ENCODE measurements at regions not wholly inside any gene's neighbourhood (a gene's known extent, or its start where the extent isn't known, plus 50 kb on each side); places are given as distances from the start of the nearest gene placed in this dataset.

DNA sequence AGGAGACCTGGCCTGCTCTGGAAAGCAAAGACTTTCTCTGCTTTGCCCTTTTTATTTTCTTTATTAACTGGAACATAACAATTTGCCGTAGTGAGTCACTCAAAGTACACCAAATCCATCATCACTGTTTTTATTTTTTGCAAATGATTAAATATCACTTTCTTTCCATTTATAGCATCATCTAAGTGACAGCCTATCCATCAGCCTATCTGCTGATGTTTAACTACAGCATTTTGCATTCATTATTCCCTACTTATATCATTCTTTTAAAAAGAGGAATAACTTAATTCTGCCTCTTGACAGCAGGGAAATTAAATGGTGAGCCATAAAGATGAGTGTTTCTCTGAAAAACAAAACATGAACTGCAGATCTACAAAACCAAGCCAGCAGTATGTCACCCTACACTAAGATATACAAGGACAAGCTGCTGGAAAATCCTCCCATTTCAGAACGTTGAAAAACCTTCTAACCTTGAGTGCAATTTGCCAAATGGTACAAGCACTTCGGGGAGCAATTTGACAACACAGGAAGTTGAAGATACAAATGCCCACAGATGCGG, 821.3 kb upstream of the TMEM132C start:
- Histone ChIP-seq H3K9ac (ENCODE audit: low read length) (no peak overlapping the region), H2AFZ (ENCODE audit: low read depth, low read length, severe bottlenecking) (no peak overlapping the region), H3K27me3 (ENCODE audit: low read length) (no peaks in the 10 kb centered on the region), H3K79me2 (ENCODE audit: insufficient read depth, low read length) (no peaks in the 10 kb centered on the region), H3F3A (ENCODE audit: insufficient read depth) (no peaks in the 10 kb centered on the region), H3K9me3 (ENCODE audit: insufficient read depth, low read length) (no peaks in the 10 kb centered on the region), H3K4me2 (ENCODE audit: low read depth, low read length, poor library complexity, severe bottlenecking) (no peak overlapping the region), H3K36me3 (ENCODE audit: low read length) (no peaks in the 10 kb centered on the region), H3K4me3 (ENCODE audit: insufficient read depth, low read length, poor library complexity, severe bottlenecking) (no peak overlapping the region), H4K20me1 (ENCODE audit: low read depth, low read length) (no peaks in the 10 kb centered on the region), H3K9me2 (replicated peaks; ENCODE audit: insufficient read depth, low read length) (no peaks in the 10 kb centered on the region), H3K27ac (ENCODE audit: low read depth, low read length) (no peak overlapping the region)
- TF ChIP-seq EZH2phosphoT487 (conservative IDR thresholded peaks at IDR 0.05; ENCODE audit: low read length), result no peak

DNA sequence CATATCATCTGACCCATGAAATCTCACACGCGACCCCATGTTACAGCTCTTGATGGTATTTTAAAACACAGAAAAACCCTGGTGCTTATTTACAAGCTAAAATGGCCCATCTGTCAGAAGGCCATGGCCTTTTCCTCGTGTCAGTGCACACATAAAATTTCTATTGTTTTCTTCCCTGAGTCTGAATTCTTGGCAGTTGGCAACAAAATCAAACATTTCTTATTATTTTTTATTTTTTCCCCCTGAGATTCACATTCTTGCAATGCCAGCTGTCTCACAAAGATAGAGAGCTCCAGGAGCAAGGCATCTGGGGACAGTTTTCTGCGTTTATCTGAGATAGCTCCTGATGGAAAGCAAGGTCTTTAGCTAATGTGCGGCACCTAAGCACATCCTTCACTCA, 818.1 kb upstream of the TMEM132C start:
- Histone ChIP-seq H4K20me1 (ENCODE audit: low read depth, low read length) (no peaks in the 10 kb centered on the region), H3K27ac (ENCODE audit: low read depth, low read length) (no peak overlapping the region), H3K36me3 (ENCODE audit: low read length) (no peaks in the 10 kb centered on the region), H3F3A (ENCODE audit: insufficient read depth) (no peaks in the 10 kb centered on the region), H3K79me2 (ENCODE audit: insufficient read depth, low read length) (no peaks in the 10 kb centered on the region), H3K9ac (ENCODE audit: low read length) (no peak overlapping the region), H3K4me2 (ENCODE audit: low read depth, low read length, poor library complexity, severe bottlenecking) (no peak overlapping the region), H3K4me3 (ENCODE audit: insufficient read depth, low read length, poor library complexity, severe bottlenecking) (no peak overlapping the region), H3K9me3 (ENCODE audit: insufficient read depth, low read length) (no peaks in the 10 kb centered on the region), H2AFZ (ENCODE audit: low read depth, low read length, severe bottlenecking) (no peak overlapping the region), H3K27me3 (ENCODE audit: low read length) (no peaks in the 10 kb centered on the region), H3K9me2 (replicated peaks; ENCODE audit: insufficient read depth, low read length) (no peaks in the 10 kb centered on the region)
- TF ChIP-seq, protein P1, sequence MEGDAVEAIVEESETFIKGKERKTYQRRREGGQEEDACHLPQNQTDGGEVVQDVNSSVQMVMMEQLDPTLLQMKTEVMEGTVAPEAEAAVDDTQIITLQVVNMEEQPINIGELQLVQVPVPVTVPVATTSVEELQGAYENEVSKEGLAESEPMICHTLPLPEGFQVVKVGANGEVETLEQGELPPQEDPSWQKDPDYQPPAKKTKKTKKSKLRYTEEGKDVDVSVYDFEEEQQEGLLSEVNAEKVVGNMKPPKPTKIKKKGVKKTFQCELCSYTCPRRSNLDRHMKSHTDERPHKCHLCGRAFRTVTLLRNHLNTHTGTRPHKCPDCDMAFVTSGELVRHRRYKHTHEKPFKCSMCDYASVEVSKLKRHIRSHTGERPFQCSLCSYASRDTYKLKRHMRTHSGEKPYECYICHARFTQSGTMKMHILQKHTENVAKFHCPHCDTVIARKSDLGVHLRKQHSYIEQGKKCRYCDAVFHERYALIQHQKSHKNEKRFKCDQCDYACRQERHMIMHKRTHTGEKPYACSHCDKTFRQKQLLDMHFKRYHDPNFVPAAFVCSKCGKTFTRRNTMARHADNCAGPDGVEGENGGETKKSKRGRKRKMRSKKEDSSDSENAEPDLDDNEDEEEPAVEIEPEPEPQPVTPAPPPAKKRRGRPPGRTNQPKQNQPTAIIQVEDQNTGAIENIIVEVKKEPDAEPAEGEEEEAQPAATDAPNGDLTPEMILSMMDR (IDR thresholded peaks at IDR 0.05; ENCODE audit: insufficient read depth, low read length, poor library complexity, severe bottlenecking), result no peak

DNA sequence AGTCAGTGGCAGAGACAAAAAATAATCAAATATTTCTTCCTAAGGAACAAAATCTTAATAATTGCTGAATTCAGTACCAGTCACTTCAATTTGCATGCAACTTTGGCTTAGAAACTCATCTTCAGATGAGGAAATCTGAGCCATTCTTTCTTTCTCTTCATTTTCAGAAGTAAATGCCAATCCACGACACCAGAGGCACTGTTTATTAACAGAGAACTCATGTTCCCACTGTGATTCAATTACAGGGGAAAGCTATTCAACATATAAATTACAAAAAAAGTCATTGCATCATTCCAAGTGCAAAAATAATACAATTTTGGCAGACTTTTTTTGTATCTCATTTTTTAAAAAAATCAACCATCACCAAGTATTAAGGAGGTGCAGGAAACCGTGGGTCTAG, 816.1 kb upstream of the TMEM132C start:
- H3K9me2 ChIP-seq (replicated peaks; ENCODE audit: insufficient read depth, low read length), result no peaks in the 10 kb centered on the region
- H3K9me3 ChIP-seq (ENCODE audit: insufficient read depth, low read length), result no peaks in the 10 kb centered on the region
- no peaks in the 10 kb centered on the region for H3F3A ChIP-seq (ENCODE audit: insufficient read depth)
- no peaks in the 10 kb centered on the region for H4K20me1 ChIP-seq (ENCODE audit: low read depth, low read length)
- no peaks in the 10 kb centered on the region for H3K79me2 ChIP-seq (ENCODE audit: insufficient read depth, low read length)
- H2AFZ ChIP-seq (ENCODE audit: low read depth, low read length, severe bottlenecking), result no peak overlapping the region
- no peaks in the 10 kb centered on the region for H3K27me3 ChIP-seq (ENCODE audit: low read length)
- H3K27ac ChIP-seq (ENCODE audit: low read depth, low read length), result no peak overlapping the region
- H3K9ac ChIP-seq (ENCODE audit: low read length), result no peak overlapping the region
- TF ChIP-seq EZH2phosphoT487 (conservative IDR thresholded peaks at IDR 0.05; ENCODE audit: low read length), result no peak
- TF ChIP-seq, protein P1 (IDR thresholded peaks at IDR 0.05; ENCODE audit: insufficient read depth, low read length, poor library complexity, severe bottlenecking), result no peak
- H3K4me2 ChIP-seq (ENCODE audit: low read depth, low read length, poor library complexity, severe bottlenecking), result no peak overlapping the region
- no peak overlapping the region for H3K4me3 ChIP-seq (ENCODE audit: insufficient read depth, low read length, poor library complexity, severe bottlenecking)
- no peaks in the 10 kb centered on the region for H3K36me3 ChIP-seq (ENCODE audit: low read length)

DNA sequence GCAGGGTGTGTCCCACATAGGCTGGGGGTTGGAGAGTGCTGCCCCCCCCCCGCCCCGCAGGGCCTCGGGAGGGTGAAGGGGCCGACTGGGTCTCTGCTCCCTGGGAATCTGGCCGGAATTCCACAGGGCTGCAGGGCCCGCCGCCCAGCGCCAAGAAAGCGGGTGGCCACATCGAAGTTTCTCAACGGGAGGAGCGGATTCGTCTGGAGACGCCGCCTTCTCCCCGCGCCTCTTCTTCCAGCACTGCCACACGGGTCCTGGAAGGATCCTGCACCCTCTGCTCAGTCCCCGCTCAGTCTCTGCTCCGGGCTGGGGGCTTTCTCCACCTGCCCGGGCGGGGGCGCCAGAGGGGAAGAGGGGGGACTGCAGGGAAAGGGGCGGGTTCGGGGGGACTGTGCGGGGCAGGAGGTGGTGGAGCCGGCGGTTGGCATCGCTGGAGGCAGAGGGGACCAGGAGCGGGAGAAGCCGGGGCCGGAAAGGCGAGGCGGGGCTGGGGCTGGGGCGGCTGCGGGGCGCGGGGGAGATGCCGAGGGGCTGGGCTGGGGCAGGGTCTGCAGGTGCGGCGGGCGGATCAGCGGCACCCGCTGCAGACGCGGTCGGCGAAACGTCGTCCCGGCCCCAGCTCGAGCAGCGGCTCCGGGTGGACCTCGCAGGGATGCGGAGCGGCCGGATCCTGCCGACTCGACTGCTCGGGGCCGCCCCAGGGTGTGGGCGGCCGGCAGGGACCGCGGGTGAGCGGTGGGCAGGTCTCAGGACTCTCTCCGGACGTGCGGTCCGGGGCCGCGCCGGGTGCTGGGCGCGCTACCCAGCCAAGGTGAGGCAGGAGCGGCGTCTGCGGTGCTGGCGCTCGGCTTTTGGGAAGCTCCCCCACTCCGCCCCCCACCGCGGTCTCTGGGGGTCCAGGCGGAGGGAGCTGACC, 811.4 kb upstream of the TMEM132C start:
- H3K9me2 ChIP-seq (replicated peaks; ENCODE audit: insufficient read depth, low read length), result no peaks in the 10 kb centered on the region
- no peak overlapping the region for H3K4me2 ChIP-seq (ENCODE audit: low read depth, low read length, poor library complexity, severe bottlenecking)
- H3K79me2 ChIP-seq (ENCODE audit: insufficient read depth, low read length), result no peaks in the 10 kb centered on the region
- H2AFZ ChIP-seq (ENCODE audit: low read depth, low read length, severe bottlenecking), result no peak overlapping the region
- H4K20me1 ChIP-seq (ENCODE audit: low read depth, low read length), result no peaks in the 10 kb centered on the region
- TF ChIP-seq, protein P1 (IDR thresholded peaks at IDR 0.05; ENCODE audit: insufficient read depth, low read length, poor library complexity, severe bottlenecking), result no peak
- H3K27ac ChIP-seq (ENCODE audit: low read depth, low read length), result no peak overlapping the region
- H3K27me3 ChIP-seq (ENCODE audit: low read length), result no peaks in the 10 kb centered on the region
- H3K4me3 ChIP-seq (ENCODE audit: insufficient read depth, low read length, poor library complexity, severe bottlenecking), result no peak overlapping the region
- no peaks in the 10 kb centered on the region for H3K36me3 ChIP-seq (ENCODE audit: low read length)
- no peaks in the 10 kb centered on the region for H3F3A ChIP-seq (ENCODE audit: insufficient read depth)
- H3K9me3 ChIP-seq (ENCODE audit: insufficient read depth, low read length), result no peaks in the 10 kb centered on the region
- no peak overlapping the region for H3K9ac ChIP-seq (ENCODE audit: low read length)
